CD4-positive, alpha-beta memory T cell (primary cell): ENCODE measurements at regions not wholly inside any gene's neighbourhood (a gene's known extent, or its start where the extent isn't known, plus 50 kb on each side); places are given as distances from the start of the nearest gene placed in this dataset.
"Not testable (repeated sequence)": the region's sequence is repeated elsewhere in the genome, so short reads cannot be mapped to it uniquely, and the experiment has no call there.

Experiments
- CTCF ChIA-PET: fragments of 350-600 bp; sonication (Branson Sonifier 250); formaldehyde crosslinking; loops from one replicate; lab custom pipeline; 2021; ENCODE audit warnings: inconsistent platforms; ENCODE audit not compliant: partially characterized antibody; lab: Charles Lee
- POLR2A ChIA-PET: fragments of 350-600 bp; sonication (Branson Sonifier 250); formaldehyde crosslinking; loops from one replicate; lab custom pipeline; 2021; ENCODE audit not compliant: partially characterized antibody; lab: Charles Lee
- DNase-seq, 5 donors: peaks; one replicate each; pipeline versions ENCODE4 v3.0.0 to v3.0.0-alpha.2; 2020 to 2022; ENCODE audit warnings: mixed read lengths in 1 of 5
- H3K27ac ChIP-seq: one replicate; pipeline ENCODE4 v1.7.0; 2013; ENCODE audit warnings: low read depth, low read length
- H3K27me3 ChIP-seq: 2 replicates; pipeline ENCODE4 v1.7.0; 2013; ENCODE audit warnings: mild to moderate bottlenecking, low read length, moderate library complexity; ENCODE audit not compliant: insufficient read depth
- H3K36me3 ChIP-seq: 2 replicates; pipeline ENCODE4 v1.7.0; 2013; ENCODE audit warnings: mild to moderate bottlenecking, low read length, moderate library complexity; ENCODE audit not compliant: insufficient read depth
- H3K4me1 ChIP-seq: 2 replicates; pipeline ENCODE4 v1.7.0; 2013; ENCODE audit warnings: mild to moderate bottlenecking, low read length, moderate library complexity; ENCODE audit not compliant: insufficient read depth
- H3K4me3 ChIP-seq, 2 donors: one replicate each; pipeline ENCODE4 v1.7.0; 2013; ENCODE audit warnings: low read length in 2 of 2, mild to moderate bottlenecking in 1 of 2
- H3K9me3 ChIP-seq, 2 donors: one replicate each; pipeline ENCODE4 v1.7.0; 2013; ENCODE audit warnings: low read length in 2 of 2, control low read depth in 1 of 2; ENCODE audit not compliant: control insufficient read depth in 1 of 2
- H3K27ac Mint-ChIP-seq, 7 donors: one replicate each; pipeline ENCODE4 v1.8.0; 2020 to 2021; ENCODE audit warnings: mixed read lengths in 7 of 7, mild to moderate bottlenecking in 6 of 7, inconsistent platforms in 3 of 7, moderate library complexity in 3 of 7
- H3K27me3 Mint-ChIP-seq, 2 donors: one replicate each; pipeline ENCODE4 v1.8.0; 2020 to 2021; ENCODE audit warnings: mixed read lengths in 2 of 2
- H3K36me3 Mint-ChIP-seq, 2 donors: one replicate each; pipeline ENCODE4 v1.8.0; 2020 to 2021; ENCODE audit warnings: mixed read lengths in 2 of 2, inconsistent platforms in 1 of 2, mild to moderate bottlenecking in 1 of 2
- H3K4me1 Mint-ChIP-seq, 4 donors: one replicate each; pipeline ENCODE4 v1.8.0; 2020 to 2021; ENCODE audit warnings: mixed read lengths in 4 of 4, mild to moderate bottlenecking in 1 of 4
- H3K4me3 Mint-ChIP-seq, 8 donors: one replicate each; pipeline ENCODE4 v1.8.0; 2020 to 2021; ENCODE audit warnings: mixed read lengths in 8 of 8, mild to moderate bottlenecking in 7 of 8, moderate library complexity in 6 of 8, inconsistent platforms in 3 of 8
- H3K9me3 Mint-ChIP-seq, 8 donors: one replicate each; pipeline ENCODE4 v1.8.0; 2020 to 2021; ENCODE audit warnings: mixed read lengths in 8 of 8, mild to moderate bottlenecking in 5 of 8, inconsistent platforms in 3 of 8, moderate library complexity in 1 of 8
- intact Hi-C: fragments of 100-400 bp; cut with micrococcal nuclease; formaldehyde crosslinking; loops from one replicate; pipeline ENCODE4 v1.15.1; 2023

DNA sequence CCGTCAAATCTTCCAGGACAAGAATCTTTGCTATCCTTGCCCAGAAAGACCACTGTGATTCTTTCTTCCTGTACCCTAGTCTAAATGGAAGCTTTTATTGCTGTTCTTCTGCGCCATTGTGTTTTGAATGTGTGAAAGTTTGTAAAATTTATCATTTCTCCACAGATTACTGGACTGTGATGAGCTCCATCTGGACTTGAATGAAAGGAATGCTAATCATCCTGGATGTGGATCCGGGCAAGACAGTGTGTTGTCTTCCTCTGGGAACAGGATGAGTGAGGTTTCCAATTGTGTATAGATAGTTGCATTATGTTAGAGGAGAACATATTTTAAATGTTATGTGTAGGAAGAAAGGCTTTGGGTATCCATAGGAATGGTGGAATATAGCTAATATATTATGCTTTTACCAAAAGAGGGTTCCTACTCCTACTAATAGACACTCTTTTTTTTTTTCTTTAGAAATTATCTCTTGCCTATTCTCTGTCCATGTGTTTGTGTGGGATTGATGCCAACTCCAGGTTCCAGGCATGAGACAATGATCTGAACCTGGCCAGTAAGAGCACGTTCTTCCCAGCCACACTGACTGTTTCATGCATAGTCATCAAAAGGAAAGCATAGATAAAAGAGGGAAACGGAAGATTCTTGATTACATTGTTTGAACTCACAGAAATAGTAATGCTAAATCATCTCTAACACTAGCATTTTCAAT lies 803.6 kb upstream of the ADGRL3 start:
- intact Hi-C loops = no loop called here
- H3K36me3 ChIP-seq = no peaks in the 10 kb centered on the region
- H3K27me3 Mint-ChIP-seq = no peaks in the 10 kb centered on the region
- ChIA-PET POLR2A (no interaction called here), CTCF (no interaction called here)
- no peak overlapping the region for H3K27ac Mint-ChIP-seq
- H3K27ac ChIP-seq = no peak overlapping the region
- no peaks in the 10 kb centered on the region for H3K4me1 Mint-ChIP-seq
- no peak for DNase-seq
- no peak overlapping the region for H3K4me3 Mint-ChIP-seq
- H3K4me3 ChIP-seq = no peak overlapping the region
- no peaks in the 10 kb centered on the region for H3K9me3 ChIP-seq
- H3K9me3 Mint-ChIP-seq = peaks cover 5 to 26% (median 16%) of the 10 kb centered on the region in 8 donors
- H3K4me1 ChIP-seq = no peaks in the 10 kb centered on the region
- no peaks in the 10 kb centered on the region for H3K27me3 ChIP-seq
- no peaks in the 10 kb centered on the region for H3K36me3 Mint-ChIP-seq

DNA sequence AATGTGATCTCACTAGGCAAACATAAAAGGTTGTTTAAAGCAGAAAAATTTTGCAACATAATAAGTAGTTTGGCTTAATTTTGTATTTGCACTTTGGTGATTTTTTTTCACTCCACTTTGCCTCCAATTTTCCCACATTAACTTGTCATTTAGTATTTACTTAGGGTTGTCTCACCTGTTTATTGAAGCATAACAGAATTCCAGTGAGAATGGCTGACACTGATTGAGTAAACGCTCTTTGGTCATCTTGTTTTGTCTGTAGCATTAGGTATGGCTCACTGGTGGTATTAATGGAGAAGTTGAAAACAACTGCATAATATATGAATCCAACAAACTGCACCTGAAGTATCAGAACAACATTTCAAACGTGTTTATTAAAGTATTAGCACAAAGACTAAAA lies 799.5 kb upstream of the ADGRL3 start:
- Mint-ChIP-seq H3K9me3 (peaks cover 3 to 32% (median 9%) of the 10 kb centered on the region in 8 donors), H3K27ac (no peak overlapping the region), H3K36me3 (no peaks in the 10 kb centered on the region), H3K4me1 (no peaks in the 10 kb centered on the region), H3K27me3 (no peaks in the 10 kb centered on the region), H3K4me3 (no peak overlapping the region)
- Histone ChIP-seq H3K4me3 (no peak overlapping the region), H3K36me3 (no peaks in the 10 kb centered on the region), H3K27me3 (no peaks in the 10 kb centered on the region), H3K4me1 (no peaks in the 10 kb centered on the region), H3K9me3 (no peaks in the 10 kb centered on the region), H3K27ac (no peak overlapping the region)
- CTCF ChIA-PET = no interaction called here
- DNase-seq = no peak
- POLR2A ChIA-PET = no interaction called here
- intact Hi-C loops = no loop called here

DNA sequence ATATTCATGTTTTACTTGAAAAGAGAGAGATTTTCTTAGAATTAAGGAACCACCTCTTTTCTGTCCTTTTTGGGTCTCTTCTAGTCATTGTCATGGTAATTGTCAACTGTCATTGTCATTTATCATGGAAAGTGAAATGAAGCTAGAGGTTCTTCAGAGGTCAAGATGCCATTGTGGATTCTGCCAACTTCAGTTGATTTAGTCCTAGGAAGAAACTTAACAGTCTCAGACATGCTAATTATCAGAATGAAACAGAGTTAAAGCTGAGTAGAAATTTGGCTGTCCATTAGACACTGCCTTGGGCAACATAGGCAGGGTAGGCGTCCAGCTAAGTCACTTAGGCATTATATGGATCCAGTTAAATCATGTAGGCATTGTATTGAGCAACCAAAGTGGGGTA lies 796.1 kb upstream of the ADGRL3 start:
- H3K9me3 ChIP-seq = no peaks in the 10 kb centered on the region
- no peaks in the 10 kb centered on the region for H3K36me3 ChIP-seq
- no peak overlapping the region for H3K27ac ChIP-seq
- H3K27me3 ChIP-seq = no peaks in the 10 kb centered on the region
- intact Hi-C loops = no loop called here
- ChIA-PET CTCF (no interaction called here), POLR2A (no interaction called here)
- Mint-ChIP-seq H3K4me1 (no peaks in the 10 kb centered on the region), H3K36me3 (no peaks in the 10 kb centered on the region), H3K27me3 (no peaks in the 10 kb centered on the region), H3K27ac (no peak overlapping the region), H3K4me3 (no peak overlapping the region), H3K9me3 (peaks cover 5 to 26% (median 8%) of the 10 kb centered on the region in 8 donors)
- H3K4me3 ChIP-seq = no peak overlapping the region
- no peak for DNase-seq
- H3K4me1 ChIP-seq = no peaks in the 10 kb centered on the region

DNA sequence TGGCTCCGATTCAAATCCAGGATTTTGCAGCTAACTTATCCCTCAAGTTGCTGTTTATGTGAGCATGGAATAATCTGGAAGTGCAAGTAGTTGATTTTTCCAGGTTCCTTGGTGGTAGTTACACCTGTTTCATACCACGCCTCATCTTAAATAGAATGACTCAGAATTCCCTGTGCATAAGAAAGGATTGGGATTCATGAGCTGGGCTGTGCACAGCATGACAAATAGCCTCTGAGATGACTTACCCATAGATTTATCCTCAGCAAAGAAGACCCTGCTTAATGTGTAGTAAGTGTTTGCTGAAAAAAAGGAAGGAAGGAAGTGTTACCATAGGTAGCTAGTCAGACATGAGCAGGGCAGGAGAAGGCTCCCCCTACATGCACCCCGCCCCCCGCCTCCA lies 777.7 kb upstream of the ADGRL3 start:
- H3K27ac ChIP-seq = no peak overlapping the region
- ChIA-PET POLR2A (no interaction called here), CTCF (no interaction called here)
- Mint-ChIP-seq H3K4me3 (no peak overlapping the region), H3K27me3 (no peaks in the 10 kb centered on the region), H3K27ac (no peak overlapping the region), H3K36me3 (no peaks in the 10 kb centered on the region), H3K4me1 (no peaks in the 10 kb centered on the region), H3K9me3 (peaks cover 0 to 27% (median 8%) of the 10 kb centered on the region in 8 donors)
- DNase-seq = no peak
- intact Hi-C loops = no loop called here
- H3K36me3 ChIP-seq = no peaks in the 10 kb centered on the region
- H3K4me1 ChIP-seq = no peaks in the 10 kb centered on the region
- H3K4me3 ChIP-seq = no peak overlapping the region
- peaks cover 0 to 3% of the 10 kb centered on the region in 2 donors for H3K9me3 ChIP-seq
- no peaks in the 10 kb centered on the region for H3K27me3 ChIP-seq

DNA sequence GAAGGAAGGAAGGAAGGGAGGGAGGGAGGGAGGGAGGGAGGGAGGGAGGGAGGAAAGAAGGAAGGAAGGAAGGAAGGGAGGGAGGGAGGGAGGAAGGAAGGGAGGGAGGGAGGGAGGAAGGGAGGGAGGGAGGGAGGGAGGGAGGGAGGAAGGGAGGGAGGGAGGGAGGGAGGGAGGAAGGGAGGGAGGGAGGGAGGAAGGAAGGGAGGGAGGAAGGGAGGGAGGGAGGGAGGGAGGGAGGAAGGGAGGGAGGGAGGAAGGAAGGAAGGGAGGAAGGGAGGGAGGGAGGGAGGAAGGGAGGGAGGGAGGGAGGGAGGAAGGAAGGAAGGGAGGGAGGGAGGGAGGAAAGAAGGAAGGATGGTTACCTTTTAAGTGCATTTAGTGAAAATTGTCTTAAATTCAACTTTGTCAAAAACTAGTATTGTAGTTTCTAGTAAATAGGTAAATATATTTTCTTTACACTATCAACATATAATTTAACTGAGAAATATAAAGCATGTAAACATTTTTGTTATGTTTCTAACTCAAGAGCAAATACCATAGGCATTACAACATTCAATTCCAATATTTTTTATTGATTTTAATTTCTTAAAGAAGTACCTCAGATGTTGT lies 776.4 kb upstream of the ADGRL3 start:
- H3K36me3 Mint-ChIP-seq, DNase-seq, H3K27ac ChIP-seq, H3K36me3 ChIP-seq, H3K27ac Mint-ChIP-seq, H3K27me3 Mint-ChIP-seq, H3K4me1 ChIP-seq, H3K27me3 ChIP-seq, CTCF ChIA-PET, POLR2A ChIA-PET, H3K4me1 Mint-ChIP-seq, H3K4me3 Mint-ChIP-seq, intact Hi-C loops, H3K4me3 ChIP-seq, H3K9me3 ChIP-seq: not testable (repeated sequence)
- peaks cover 0 to 21% (median 5%) of the 10 kb centered on the region in 8 donors for H3K9me3 Mint-ChIP-seq

DNA sequence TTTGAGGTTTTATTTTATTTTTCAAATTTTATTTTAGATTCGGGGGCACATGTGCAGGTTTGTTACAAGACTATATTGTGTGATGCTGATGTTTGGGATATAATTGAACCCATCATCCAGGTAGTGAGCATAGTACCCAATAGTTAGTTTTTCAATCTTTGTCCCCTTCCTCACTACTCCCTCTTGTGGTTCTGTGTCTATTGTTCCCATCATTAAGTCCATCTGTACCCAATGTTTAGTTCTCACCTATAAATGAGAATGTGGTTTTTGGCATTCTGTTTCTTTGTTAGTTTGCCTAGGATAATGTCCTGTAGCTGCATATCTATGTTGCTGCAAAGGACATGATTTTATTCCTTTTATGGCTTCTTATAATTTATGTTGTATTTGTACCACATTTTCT lies 767.2 kb upstream of the ADGRL3 start:
- H3K9me3 ChIP-seq = no peaks in the 10 kb centered on the region

DNA sequence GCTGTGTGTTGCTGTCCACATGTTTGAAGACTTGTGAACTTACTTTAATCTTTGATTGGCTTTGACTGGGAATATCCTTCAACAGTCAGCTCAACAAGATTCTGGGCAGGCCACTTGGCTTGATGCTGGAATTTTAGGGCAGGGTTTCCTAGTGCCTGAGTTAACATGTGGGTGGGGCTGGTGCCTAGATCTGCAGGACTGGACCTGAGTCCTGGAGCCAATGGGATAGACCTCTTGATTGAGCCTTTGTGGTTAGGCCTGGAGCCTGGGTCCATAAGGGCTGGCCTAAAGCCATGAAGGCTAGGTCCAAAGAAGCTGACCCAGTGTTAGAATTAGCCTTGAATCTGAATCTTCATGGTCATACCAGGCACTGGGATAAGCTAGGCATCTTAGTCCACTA lies 757.1 kb upstream of the ADGRL3 start:
- intact Hi-C loops = no loop called here
- Mint-ChIP-seq H3K4me3 (no peak overlapping the region), H3K4me1 (no peaks in the 10 kb centered on the region), H3K36me3 (no peaks in the 10 kb centered on the region), H3K27ac (no peak overlapping the region), H3K27me3 (no peaks in the 10 kb centered on the region), H3K9me3 (peaks cover 3 to 32% (median 15%) of the 10 kb centered on the region in 8 donors)
- Histone ChIP-seq H3K4me3 (no peak overlapping the region), H3K27me3 (no peaks in the 10 kb centered on the region), H3K4me1 (no peaks in the 10 kb centered on the region), H3K36me3 (no peaks in the 10 kb centered on the region), H3K27ac (no peak overlapping the region), H3K9me3 (peaks cover 0 to 10% of the 10 kb centered on the region in 2 donors)
- ChIA-PET CTCF (no interaction called here), POLR2A (no interaction called here)
- no peak for DNase-seq

More for the DNA sequence above, 767.2 kb upstream of the ADGRL3 start:
- POLR2A ChIA-PET = no interaction called here
- no peak for DNase-seq
- H3K4me1 Mint-ChIP-seq = no peaks in the 10 kb centered on the region
- no peak overlapping the region for H3K4me3 Mint-ChIP-seq
- no peaks in the 10 kb centered on the region for H3K27me3 Mint-ChIP-seq
- Histone ChIP-seq H3K4me3 (no peak overlapping the region), H3K27ac (no peak overlapping the region), H3K4me1 (no peaks in the 10 kb centered on the region), H3K27me3 (no peaks in the 10 kb centered on the region), H3K36me3 (no peaks in the 10 kb centered on the region)
- H3K27ac Mint-ChIP-seq = no peak overlapping the region
- CTCF ChIA-PET = no interaction called here
- intact Hi-C loops = no loop called here
- H3K36me3 Mint-ChIP-seq = no peaks in the 10 kb centered on the region
- peaks cover 0 to 21% (median 10%) of the 10 kb centered on the region in 8 donors for H3K9me3 Mint-ChIP-seq
